ENCODE measurements at regions not wholly inside any gene's neighbourhood (a gene's known extent, or its start where the extent isn't known, plus 50 kb on each side); places are given as distances from the start of the nearest gene placed in this dataset.

GRCh38 chr1:60759291-60759690 is 323.1 kb upstream of the NFIA start:
- no peak for DNase-seq (ENCODE audit: low read depth)
- TF ChIP-seq CTCF (IDR thresholded peaks at IDR 0.05; ENCODE audit: control insufficient read depth, extremely low read depth, insufficient read depth) = no peak
- no peak overlapping the region for H3K4me3 ChIP-seq (ENCODE audit: low read depth, low read length)

- TF ChIP-seq CTCF (IDR thresholded peaks at IDR 0.05; ENCODE audit: control insufficient read depth, extremely low read depth, insufficient read depth) = no peak
- no peak overlapping the region for H3K4me3 ChIP-seq (ENCODE audit: low read depth, low read length)
- no peak for DNase-seq (ENCODE audit: low read depth)
These were observed 324.9 kb upstream of the NFIA start for GRCh38 chr1:60757485-60757884.

DNA sequence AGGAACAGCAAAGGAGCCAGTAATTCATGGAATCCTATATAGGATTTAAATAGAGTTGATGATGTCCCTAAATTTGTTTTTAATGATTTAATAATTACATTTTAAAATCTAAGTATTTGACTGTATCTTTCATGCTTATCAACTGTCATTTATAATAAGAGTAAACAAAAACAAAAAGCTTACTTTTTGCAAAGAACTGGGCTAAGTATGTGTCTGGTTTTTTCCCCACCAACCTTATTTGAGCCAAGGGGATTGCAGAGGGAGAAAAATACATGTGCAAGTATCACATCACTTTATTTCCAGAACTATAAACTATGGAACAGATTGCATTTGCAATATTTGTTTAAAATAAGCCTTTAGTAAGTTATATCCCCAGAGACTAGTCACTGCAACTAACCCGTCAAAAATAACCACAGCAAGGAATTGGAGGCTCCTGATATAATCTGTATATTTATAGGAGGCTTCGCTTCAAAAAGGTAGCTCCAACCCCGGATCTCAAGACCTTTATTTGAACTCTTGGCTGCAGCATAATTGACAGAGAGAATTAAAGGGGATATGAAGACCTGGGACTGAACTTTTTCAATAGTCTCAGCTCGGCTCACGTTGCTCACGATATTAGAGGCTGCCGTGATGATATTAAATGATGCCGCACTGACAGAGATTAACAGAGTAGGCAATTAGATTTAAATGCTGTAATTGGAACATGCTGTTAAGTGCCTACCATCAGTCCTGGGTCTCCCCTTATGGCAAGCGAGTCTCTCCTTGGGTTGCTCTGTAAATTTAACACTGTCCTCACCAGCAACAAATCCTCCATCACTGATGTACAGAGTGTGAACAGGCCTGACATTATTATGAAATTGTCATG is 329.1 kb upstream of the NFIA start:
- DNase-seq (ENCODE audit: low read depth) = no peak
- H3K4me3 ChIP-seq (ENCODE audit: low read depth, low read length) = no peak overlapping the region
- TF ChIP-seq CTCF (IDR thresholded peaks at IDR 0.05; ENCODE audit: control insufficient read depth, extremely low read depth, insufficient read depth) = no peak

- no peak for TF ChIP-seq CTCF (IDR thresholded peaks at IDR 0.05; ENCODE audit: control insufficient read depth, extremely low read depth, insufficient read depth)
- DNase-seq (ENCODE audit: low read depth) = no peak
- no peak overlapping the region for H3K4me3 ChIP-seq (ENCODE audit: low read depth, low read length)
These were observed 331.1 kb upstream of the NFIA start for GRCh38 chr1:60751306-60751705.

GRCh38 chr1:60747353-60747752 is 335.0 kb upstream of the NFIA start:
- TF ChIP-seq CTCF (IDR thresholded peaks at IDR 0.05; ENCODE audit: control insufficient read depth, extremely low read depth, insufficient read depth) = no peak
- H3K4me3 ChIP-seq (ENCODE audit: low read depth, low read length) = no peak overlapping the region
- DNase-seq (ENCODE audit: low read depth) = no peak

- H3K4me3 ChIP-seq (ENCODE audit: low read depth, low read length) = no peak overlapping the region
- DNase-seq (ENCODE audit: low read depth) = no peak
- TF ChIP-seq CTCF (IDR thresholded peaks at IDR 0.05; ENCODE audit: control insufficient read depth, extremely low read depth, insufficient read depth) = no peak
These were observed 336.0 kb upstream of the NFIA start for GRCh38 chr1:60746278-60746791.
